Medulla oblongata (tissue), 1 donor: ENCODE measurements at regions not wholly inside any gene's neighbourhood (a gene's known extent, or its start where the extent isn't known, plus 50 kb on each side); places are given as distances from the start of the nearest gene placed in this dataset.
"Not testable (repeated sequence)": the region's sequence is repeated elsewhere in the genome, so short reads cannot be mapped to it uniquely, and the experiment has no call there.

ENCODE experiments used
- DNase-seq: peaks from one replicate; pipeline ENCODE4 v3.0.0-alpha.2; 2015; ENCODE audit errors: extremely low spot score

DNA sequence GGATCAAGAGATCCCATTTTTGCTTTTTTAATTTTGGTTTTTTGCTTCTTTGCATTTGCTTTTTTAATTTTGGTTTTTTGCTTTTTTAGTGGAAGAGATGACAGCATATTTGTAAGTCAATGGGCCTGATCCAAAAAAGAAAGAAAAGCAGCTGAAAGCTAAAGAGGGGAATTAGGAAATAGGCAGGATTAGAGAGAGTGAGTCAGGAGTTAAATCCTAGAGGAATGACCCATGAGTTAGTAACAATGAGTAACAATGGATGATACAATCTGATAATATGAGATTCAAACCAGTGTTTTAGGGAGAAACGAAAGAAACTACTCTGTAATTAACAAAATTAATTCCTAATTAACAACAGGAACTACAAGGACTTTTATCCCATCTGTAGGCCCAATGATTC, 111.2 kb upstream of the SGCG start:
- DNase-seq, result no peak

DNA sequence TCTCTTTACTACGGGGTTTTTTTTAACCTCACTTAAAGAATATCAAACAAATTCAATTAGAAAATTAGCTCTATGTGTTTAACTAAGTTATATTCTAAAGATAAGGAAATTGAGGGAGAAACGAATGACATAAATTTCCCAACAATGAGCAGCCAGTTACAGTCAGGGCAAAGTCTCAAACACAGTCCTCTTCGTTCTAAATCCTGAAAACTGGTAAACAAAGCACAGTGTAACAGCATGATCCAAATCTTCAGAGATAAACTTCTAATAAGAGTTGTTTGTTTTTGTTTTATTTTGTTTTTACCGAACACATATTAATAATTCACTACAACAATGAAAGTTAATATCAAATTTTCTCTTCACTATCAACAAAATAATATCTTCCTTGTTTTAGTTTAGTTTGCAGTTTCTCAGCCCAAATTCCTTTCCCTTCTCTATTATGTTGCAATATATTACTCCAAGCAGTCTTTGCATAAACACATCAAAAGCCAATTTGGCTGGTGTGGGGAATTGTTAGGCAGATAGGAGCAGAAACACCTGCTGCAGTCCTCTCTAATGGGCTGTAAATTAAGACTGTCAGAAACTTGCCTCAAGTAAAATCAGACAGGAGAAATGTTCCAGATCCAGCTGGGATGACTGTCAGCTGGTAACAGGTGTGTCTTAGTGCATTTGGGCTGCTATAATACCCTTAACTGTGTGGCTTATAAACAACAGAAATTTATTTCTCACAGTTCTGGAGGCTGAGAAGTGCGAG, 106.5 kb upstream of the SGCG start:
- no peak for DNase-seq

- DNase-seq, result no peak
These were observed 99.6 kb upstream of the SGCG start for GRCh38 chr13:23081220-23081619.

DNA sequence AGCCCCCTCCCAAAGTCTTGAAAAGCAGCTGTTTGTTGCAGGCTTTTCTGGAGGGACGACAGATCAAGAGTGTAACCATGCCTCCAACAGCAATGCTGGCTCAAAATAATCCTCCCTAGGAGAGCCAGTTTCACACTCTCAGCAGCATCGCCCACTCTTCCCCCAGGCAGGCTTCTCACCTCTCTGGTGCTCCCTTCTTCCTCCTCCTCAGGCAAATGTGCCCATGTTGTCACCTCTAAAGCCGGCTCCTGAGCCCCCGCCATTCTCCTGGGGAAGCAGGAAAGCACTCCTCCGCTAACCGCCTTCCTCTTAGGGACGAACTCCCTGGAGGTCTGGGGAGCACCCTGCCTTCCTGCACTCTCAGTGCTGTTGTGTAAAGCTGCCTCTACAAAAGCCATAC, 98.9 kb upstream of the SGCG start:
- DNase-seq, result no peak

DNA sequence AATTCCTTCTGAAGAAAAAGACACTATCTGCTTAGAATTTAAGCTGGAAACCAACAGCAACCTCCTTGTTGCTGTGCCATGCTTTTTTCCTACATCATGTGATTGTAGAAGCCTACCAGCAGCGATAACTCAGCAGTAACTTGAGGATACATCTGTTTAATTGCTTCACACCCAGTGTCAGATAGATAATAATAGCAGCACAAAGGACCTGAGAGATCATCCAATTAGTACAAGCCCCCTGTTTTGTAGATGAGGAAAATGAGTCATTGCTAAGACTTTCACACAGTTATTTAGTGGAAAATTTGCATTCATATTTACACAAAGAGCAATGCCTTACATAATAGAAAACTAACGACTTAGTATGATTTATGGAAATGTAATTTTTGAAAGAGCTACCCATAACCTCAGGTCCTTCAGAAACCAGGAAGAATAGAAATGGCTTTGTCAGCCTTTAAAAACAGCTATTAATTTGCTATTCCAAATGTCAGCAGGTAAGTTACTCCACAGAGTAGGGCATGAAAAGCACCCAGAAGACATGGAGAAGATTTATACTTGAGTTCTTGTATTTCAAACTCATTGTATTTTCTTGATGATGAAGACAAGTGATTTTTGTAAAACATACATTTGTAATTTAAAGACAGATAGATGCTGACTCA, 93.7 kb upstream of the SGCG start:
- DNase-seq, result no peak

- peak; percentile 12 for DNase-seq
These were observed 92.9 kb upstream of the SGCG start for GRCh38 chr13:23087880-23088279.

GRCh38 chr13:23098161-23098907, 82.4 kb upstream of the SGCG start:
- no peak for DNase-seq

GRCh38 chr13:23105051-23105450, 75.7 kb upstream of the SGCG start:
- no peak for DNase-seq

- no peak for DNase-seq
These were observed 73.1 kb upstream of the SGCG start for GRCh38 chr13:23107665-23108064.

GRCh38 chr13:23119131-23119530, 61.6 kb upstream of the SGCG start:
- DNase-seq, result no peak

GRCh38 chr13:23127540-23127939, 53.2 kb upstream of the SGCG start:
- not testable (repeated sequence) for DNase-seq

- DNase-seq, result peak; percentile 56
These were observed 51.4 kb upstream of the SGCG start for GRCh38 chr13:23129331-23129730.
